GM21367 (cell line): ENCODE measurements at regions not wholly inside any gene's neighbourhood (a gene's known extent, or its start where the extent isn't known, plus 50 kb on each side); places are given as distances from the start of the nearest gene placed in this dataset.
A peak's percentile ranks its signal among the peaks of the same experiment; 100 is the strongest.

Source experiments
- ATAC-seq: cut with Tn5 transposase; IDR thresholded peaks from one replicate; pipeline ENCODE4 v1.9.1; 2021; ENCODE audit not compliant: unreplicated experiment

GRCh38 chr2:61722800-61723199, 131.1 kb downstream of the FAM161A start:
- ATAC-seq = no peak

GRCh38 chr2:61722318-61722717, 131.5 kb downstream of the FAM161A start:
- no peak for ATAC-seq

- no peak for ATAC-seq
These were observed 132.5 kb downstream of the FAM161A start for GRCh38 chr2:61721382-61721781.

- no peak for ATAC-seq
These were observed 132.9 kb downstream of the FAM161A start for GRCh38 chr2:61720911-61721310.

GRCh38 chr2:61718965-61719364, 134.9 kb downstream of the FAM161A start:
- ATAC-seq = no peak

GRCh38 chr2:61715506-61715905, 138.4 kb downstream of the FAM161A start:
- no peak for ATAC-seq

- ATAC-seq = no peak
These were observed 139.7 kb downstream of the FAM161A start for GRCh38 chr2:61714210-61714609.

- no peak for ATAC-seq
These were observed 140.4 kb downstream of the FAM161A start for GRCh38 chr2:61713457-61713856.

- no peak for ATAC-seq
These were observed 141.8 kb downstream of the FAM161A start for GRCh38 chr2:61712060-61712459.

GRCh38 chr2:61710711-61711110, 143.1 kb downstream of the FAM161A start:
- ATAC-seq = no peak

GRCh38 chr2:61707984-61708852, 145.6 kb downstream of the FAM161A start:
- peak; percentile 98 for ATAC-seq

- no peak for ATAC-seq
These were observed 148.2 kb downstream of the FAM161A start for GRCh38 chr2:61705625-61706024.

GRCh38 chr2:61704364-61704763, 149.5 kb downstream of the FAM161A start:
- ATAC-seq = no peak

GRCh38 chr2:61702088-61702467, 151.8 kb downstream of the FAM161A start:
- no peak for ATAC-seq

- no peak for ATAC-seq
These were observed 153.4 kb downstream of the FAM161A start for GRCh38 chr2:61700464-61700863.

- peak; percentile 87 for ATAC-seq
These were observed 156.4 kb upstream of the XPO1 start for GRCh38 chr2:61694312-61695274.

- ATAC-seq = no peak
These were observed 155.6 kb upstream of the XPO1 start for GRCh38 chr2:61693744-61694143.

- ATAC-seq = no peak
These were observed 152.0 kb upstream of the XPO1 start for GRCh38 chr2:61690078-61690596.

GRCh38 chr2:61689568-61689967, 151.4 kb upstream of the XPO1 start:
- ATAC-seq = no peak

GRCh38 chr2:61688369-61689334, 150.5 kb upstream of the XPO1 start:
- no peak for ATAC-seq
